ENCODE measurements at regions not wholly inside any gene's neighbourhood (a gene's known extent, or its start where the extent isn't known, plus 50 kb on each side); places are given as distances from the start of the nearest gene placed in this dataset.
"Not testable (repeated sequence)": the region's sequence is repeated elsewhere in the genome, so short reads cannot be mapped to it uniquely, and the experiment has no call there.

- not testable (repeated sequence) for H3K23ac ChIP-seq (ENCODE audit: insufficient read length, low read depth, low read length)
Measured at GRCh38 chr11:82181796-82182195, 551.9 kb downstream of the FAM181B start.

More at GRCh38 chr11:82181796-82182195, 551.9 kb downstream of the FAM181B start:
- H3K18ac ChIP-seq (ENCODE audit: insufficient read length, low read depth, low read length); H3K27ac ChIP-seq (ENCODE audit: insufficient read length, low read depth, low read length); H3K14ac ChIP-seq (ENCODE audit: insufficient read depth, low read length); H2BK20ac ChIP-seq (ENCODE audit: low read depth, low read length, poor library complexity, severe bottlenecking); H3K4ac ChIP-seq (ENCODE audit: low read depth, low read length); H2BK12ac ChIP-seq (ENCODE audit: insufficient read length, low read depth, low read length); H3K79me2 ChIP-seq (ENCODE audit: insufficient read depth, low read length); H2BK5ac ChIP-seq (ENCODE audit: insufficient read length, low read length); H2BK120ac ChIP-seq (ENCODE audit: low read depth, low read length, poor library complexity, severe bottlenecking); H3K4me2 ChIP-seq (ENCODE audit: insufficient read depth, insufficient read length, low read length); H2AFZ ChIP-seq (ENCODE audit: low read length); H3K23me2 ChIP-seq (ENCODE audit: insufficient read length, low read depth, low read length, poor library complexity, severe bottlenecking); H3K4me1 ChIP-seq (ENCODE audit: insufficient read depth, low read length); H3K27me3 ChIP-seq (ENCODE audit: insufficient read depth, low read length); H3K56ac ChIP-seq (ENCODE audit: insufficient read length, low read depth, low read length); H3K4me3 Mint-ChIP-seq; H3K27me3 Mint-ChIP-seq (ENCODE audit: low read depth); H3K9ac ChIP-seq (ENCODE audit: extremely low read depth, insufficient read length, low read length); H3K79me1 ChIP-seq (ENCODE audit: insufficient read depth, low read depth, low read length, poor library complexity, severe bottlenecking); DNase-seq; H3K27ac Mint-ChIP-seq; H3K4me1 Mint-ChIP-seq; H4K91ac ChIP-seq (ENCODE audit: insufficient read length, low read depth, low read length); H3K9me3 ChIP-seq (ENCODE audit: control insufficient read depth, low read depth, low read length); H4K20me1 ChIP-seq (ENCODE audit: control insufficient read depth, insufficient read depth, insufficient read length); H2BK15ac ChIP-seq (ENCODE audit: low read depth, low read length); H2AK5ac ChIP-seq (ENCODE audit: insufficient read length, low read length); H3T11ph ChIP-seq (ENCODE audit: low read length); H4K5ac ChIP-seq (ENCODE audit: insufficient read length, low read depth, low read length); H4K8ac ChIP-seq (replicated peaks; ENCODE audit: insufficient read length, low read depth, low read length): not testable (repeated sequence)
- peaks cover 2 to 11% (median 2%) of the 10 kb centered on the region in 3 experiments; a peak in 4 of 7 replicates for H3K36me3 Mint-ChIP-seq (ENCODE audit: insufficient read depth in 1 of 3, low read depth in 3 of 3)
- WGBS (ENCODE audit: extremely low coverage, insufficient read length, low lambda C conversion rate) = no CpG with 5 or more reads among the region's 25 CpGs
- peaks cover 6 to 12% of the 10 kb centered on the region in 2 experiments; a peak in 4 of 5 replicates for H3K9me3 Mint-ChIP-seq

Measured in H9 (cell line).